ENCODE measurements at regions not wholly inside any gene's neighbourhood (a gene's known extent, or its start where the extent isn't known, plus 50 kb on each side); places are given as distances from the start of the nearest gene placed in this dataset.

DNA sequence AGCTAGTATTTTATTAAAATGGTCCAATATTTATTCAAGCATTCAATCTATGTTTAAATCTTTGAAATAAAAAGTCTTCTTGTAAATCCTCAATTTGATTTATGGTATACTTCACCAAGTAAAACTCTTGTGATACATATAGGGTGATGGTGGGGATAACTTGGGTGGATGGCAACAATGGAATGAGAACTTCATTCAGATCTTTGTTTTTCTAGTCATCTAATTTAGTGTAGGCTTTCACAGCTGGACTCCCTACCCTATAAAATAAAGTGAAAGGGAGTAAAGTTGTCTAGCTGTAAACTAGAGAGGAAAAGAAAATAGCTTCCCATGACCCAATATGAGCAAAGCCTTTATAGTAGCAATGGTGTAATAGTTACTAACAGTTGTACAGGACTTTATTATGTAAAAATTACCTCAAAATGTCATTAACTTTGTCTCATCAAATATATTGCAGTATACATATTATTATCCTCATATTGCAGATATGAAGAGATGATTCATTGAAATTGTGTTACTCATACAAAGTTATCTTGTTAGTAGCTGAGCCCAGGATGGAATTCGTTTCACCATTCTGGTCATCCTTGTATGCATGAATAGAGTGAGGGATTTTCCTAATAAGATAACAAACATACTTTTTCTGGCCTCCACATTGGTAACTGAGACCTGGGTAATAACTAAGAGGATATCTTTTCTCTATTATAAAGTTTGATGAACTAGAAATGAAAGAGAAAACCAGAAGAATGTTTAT lies 1377.7 kb upstream of the ADGRL4 start:
- TF ChIP-seq CTCF (IDR thresholded peaks at IDR 0.05) (no peak), POLR2A (IDR thresholded peaks at IDR 0.05) (no peak), POLR2AphosphoS5 (IDR thresholded peaks at IDR 0.05) (no peak)

Measured in breast epithelium (tissue), 3 donors.